ENCODE measurements at regions not wholly inside any gene's neighbourhood (a gene's known extent, or its start where the extent isn't known, plus 50 kb on each side); places are given as distances from the start of the nearest gene placed in this dataset.

- DNase-seq (ENCODE audit: low spot score) = no peak
Observed at GRCh38 chr10:121070275-121071070, 219.3 kb downstream of the WDR11 start.

GRCh38 chr10:121071901-121072300, 220.7 kb downstream of the WDR11 start:
- no peak for DNase-seq (ENCODE audit: low spot score)

- DNase-seq (ENCODE audit: low spot score) = no peak
Observed at GRCh38 chr10:121073728-121074127, 222.6 kb downstream of the WDR11 start.

GRCh38 chr10:121076776-121077715, 225.9 kb downstream of the WDR11 start:
- DNase-seq (ENCODE audit: low spot score) = no peak

- no peak for DNase-seq (ENCODE audit: low spot score)
Observed at GRCh38 chr10:121078036-121078435, 226.9 kb downstream of the WDR11 start.

GRCh38 chr10:121078672-121079102, 227.5 kb downstream of the WDR11 start:
- no peak for DNase-seq (ENCODE audit: low spot score)

GRCh38 chr10:121079226-121079625, 228.1 kb downstream of the WDR11 start:
- DNase-seq (ENCODE audit: low spot score) = no peak

- no peak for DNase-seq (ENCODE audit: low spot score)
Observed at GRCh38 chr10:121080281-121080891, 229.2 kb downstream of the WDR11 start.

GRCh38 chr10:121081306-121081705, 230.1 kb downstream of the WDR11 start:
- DNase-seq (ENCODE audit: low spot score) = no peak

GRCh38 chr10:121082984-121083383, 231.8 kb downstream of the WDR11 start:
- DNase-seq (ENCODE audit: low spot score) = no peak

- no peak for DNase-seq (ENCODE audit: low spot score)
Observed at GRCh38 chr10:121084016-121084674, 233.0 kb downstream of the WDR11 start.

GRCh38 chr10:121084675-121085070, 233.5 kb downstream of the WDR11 start:
- no peak for DNase-seq (ENCODE audit: low spot score)

GRCh38 chr10:121085367-121085766, 234.2 kb downstream of the WDR11 start:
- no peak for DNase-seq (ENCODE audit: low spot score)

- DNase-seq (ENCODE audit: low spot score) = no peak
Observed at GRCh38 chr10:121087129-121087528, 236.0 kb downstream of the WDR11 start.

- no peak for DNase-seq (ENCODE audit: low spot score)
Observed at GRCh38 chr10:121087688-121088087, 236.5 kb downstream of the WDR11 start.

GRCh38 chr10:121088524-121088923, 237.4 kb downstream of the WDR11 start:
- no peak for DNase-seq (ENCODE audit: low spot score)

- DNase-seq (ENCODE audit: low spot score) = no peak
Observed at GRCh38 chr10:121089434-121089833, 238.3 kb downstream of the WDR11 start.

GRCh38 chr10:121091961-121092719, 241.0 kb downstream of the WDR11 start:
- no peak for DNase-seq (ENCODE audit: low spot score)

GRCh38 chr10:121092720-121093095, 241.5 kb downstream of the WDR11 start:
- DNase-seq (ENCODE audit: low spot score) = no peak

GRCh38 chr10:121096617-121097431, 245.7 kb downstream of the WDR11 start:
- no peak for DNase-seq (ENCODE audit: low spot score)
